ENCODE measurements at regions not wholly inside any gene's neighbourhood (a gene's known extent, or its start where the extent isn't known, plus 50 kb on each side); places are given as distances from the start of the nearest gene placed in this dataset.

GRCh38 chr20:56981301-56981700 is 285.1 kb downstream of the BMP7 start:
- no peak for TF ChIP-seq CTCF (IDR thresholded peaks at IDR 0.05)
- TF ChIP-seq POLR2A (IDR thresholded peaks at IDR 0.05), result no peak
- no peak for TF ChIP-seq POLR2AphosphoS5 (IDR thresholded peaks at IDR 0.05)
